ENCODE measurements at regions not wholly inside any gene's neighbourhood (a gene's known extent, or its start where the extent isn't known, plus 50 kb on each side); places are given as distances from the start of the nearest gene placed in this dataset.

GRCh38 chr3:120544361-120544760, 51.8 kb upstream of the NDUFB4 start:
- TF ChIP-seq GATA2 (IDR thresholded peaks at IDR 0.05; ENCODE audit: low read depth, low read length): no peak
- no peak for TF ChIP-seq GATA3 (IDR thresholded peaks at IDR 0.05; ENCODE audit: low read depth, low read length)
